Suprapubic skin (tissue), 4 donors: ENCODE measurements at regions not wholly inside any gene's neighbourhood (a gene's known extent, or its start where the extent isn't known, plus 50 kb on each side); places are given as distances from the start of the nearest gene placed in this dataset.

ENCODE experiments used
- DNase-seq, 2 donors: peaks; one replicate each; pipeline ENCODE4 v3.0.0-alpha.2; 2019; ENCODE audit warnings: low spot score in 2 of 2
- H3K27ac ChIP-seq: fragments of 200-600 bp; sonication (generic); one replicate; pipeline ENCODE4 v1.5.1; 2019
- H3K27me3 ChIP-seq: fragments of 200-600 bp; sonication (generic); one replicate; pipeline ENCODE4 v1.5.1; 2019
- H3K36me3 ChIP-seq: fragments of 200-600 bp; sonication (generic); one replicate; pipeline ENCODE4 v1.5.1; 2019
- H3K4me1 ChIP-seq: fragments of 200-600 bp; sonication (generic); one replicate; pipeline ENCODE4 v1.5.1; 2019
- H3K4me3 ChIP-seq: fragments of 200-600 bp; sonication (generic); one replicate; pipeline ENCODE4 v1.5.1; 2019; ENCODE audit warnings: mild to moderate bottlenecking
- H3K9me3 ChIP-seq: fragments of 200-600 bp; sonication (generic); one replicate; pipeline ENCODE4 v1.5.1; 2019
- CTCF ChIP-seq, 2 donors: fragments of 200-600 bp in 1 of 2; fragments of 450-650 bp in 1 of 2; sonication (generic) in 1 of 2; IDR thresholded peaks; one replicate each; pipeline ENCODE4 v1.5.1; 2016 to 2019; ENCODE audit warnings: antibody characterized with exemption in 2 of 2, mild to moderate bottlenecking in 1 of 2, moderate library complexity in 1 of 2
- EP300 ChIP-seq: sonication (generic); formaldehyde crosslinking; IDR thresholded peaks from one replicate; pipeline ENCODE4 v1.6.1; 2017; ENCODE audit warnings: antibody characterized with exemption
- POLR2A ChIP-seq, 2 donors: fragments of 450-650 bp; IDR thresholded peaks; one replicate each; pipeline ENCODE4 v1.6.1; 2017; ENCODE audit warnings: antibody characterized with exemption in 2 of 2, mild to moderate bottlenecking in 2 of 2, moderate library complexity in 2 of 2
- POLR2AphosphoS5 ChIP-seq, 3 donors: sonication (generic); formaldehyde crosslinking; IDR thresholded peaks; one replicate each; pipeline ENCODE4 v1.6.1; 2017; ENCODE audit warnings: antibody characterized with exemption in 3 of 3
- WGBS: methylation state at CpG from one replicate; pipeline ENCODE4 v1.1.5; 2018; 5-methylcytosine and 5-hydroxymethylcytosine counted together

GRCh38 chr20:51228763-51229162 is 205.9 kb upstream of the KCNG1 start:
- H3K4me1 ChIP-seq: no peaks in the 10 kb centered on the region
- H3K36me3 ChIP-seq: no peaks in the 10 kb centered on the region
- H3K27me3 ChIP-seq: peaks cover 22% of the 10 kb centered on the region
- H3K27ac ChIP-seq: no peak overlapping the region
- H3K4me3 ChIP-seq: no peak overlapping the region
- TF ChIP-seq EP300: no peak
- TF ChIP-seq POLR2A (IDR thresholded peaks at IDR 0.05): no peak
- TF ChIP-seq POLR2AphosphoS5 (IDR thresholded peaks at IDR 0.05): no peak
- TF ChIP-seq CTCF (IDR thresholded peaks at IDR 0.05): no peak
- DNase-seq: no peak
- no peaks in the 10 kb centered on the region for H3K9me3 ChIP-seq

GRCh38 chr20:51227744-51228143 is 204.8 kb upstream of the KCNG1 start:
- Histone ChIP-seq H3K4me1 (no peaks in the 10 kb centered on the region), H3K27ac (no peak overlapping the region), H3K9me3 (no peaks in the 10 kb centered on the region), H3K4me3 (no peak overlapping the region), H3K36me3 (no peaks in the 10 kb centered on the region), H3K27me3 (peaks cover 25% of the 10 kb centered on the region)
- WGBS: 70% methylated on average over 3 of the region's 3 CpGs
- no peak for DNase-seq
- TF ChIP-seq POLR2A (IDR thresholded peaks at IDR 0.05): no peak
- no peak for TF ChIP-seq EP300
- TF ChIP-seq CTCF (IDR thresholded peaks at IDR 0.05): no peak
- TF ChIP-seq POLR2AphosphoS5 (IDR thresholded peaks at IDR 0.05): no peak

GRCh38 chr20:51223183-51223720 is 200.3 kb upstream of the KCNG1 start:
- no peaks in the 10 kb centered on the region for H3K4me1 ChIP-seq
- peaks cover 29% of the 10 kb centered on the region for H3K27me3 ChIP-seq
- no peak for DNase-seq
- H3K27ac ChIP-seq: no peak overlapping the region
- no peaks in the 10 kb centered on the region for H3K9me3 ChIP-seq
- H3K36me3 ChIP-seq: no peaks in the 10 kb centered on the region
- H3K4me3 ChIP-seq: no peak overlapping the region
- TF ChIP-seq POLR2AphosphoS5 (IDR thresholded peaks at IDR 0.05) (no peak), CTCF (IDR thresholded peaks at IDR 0.05) (no peak), EP300 (no peak), POLR2A (IDR thresholded peaks at IDR 0.05) (no peak)
- 60% methylated on average over 8 of the region's 8 CpGs for whole genome bisulfite sequencing

DNA sequence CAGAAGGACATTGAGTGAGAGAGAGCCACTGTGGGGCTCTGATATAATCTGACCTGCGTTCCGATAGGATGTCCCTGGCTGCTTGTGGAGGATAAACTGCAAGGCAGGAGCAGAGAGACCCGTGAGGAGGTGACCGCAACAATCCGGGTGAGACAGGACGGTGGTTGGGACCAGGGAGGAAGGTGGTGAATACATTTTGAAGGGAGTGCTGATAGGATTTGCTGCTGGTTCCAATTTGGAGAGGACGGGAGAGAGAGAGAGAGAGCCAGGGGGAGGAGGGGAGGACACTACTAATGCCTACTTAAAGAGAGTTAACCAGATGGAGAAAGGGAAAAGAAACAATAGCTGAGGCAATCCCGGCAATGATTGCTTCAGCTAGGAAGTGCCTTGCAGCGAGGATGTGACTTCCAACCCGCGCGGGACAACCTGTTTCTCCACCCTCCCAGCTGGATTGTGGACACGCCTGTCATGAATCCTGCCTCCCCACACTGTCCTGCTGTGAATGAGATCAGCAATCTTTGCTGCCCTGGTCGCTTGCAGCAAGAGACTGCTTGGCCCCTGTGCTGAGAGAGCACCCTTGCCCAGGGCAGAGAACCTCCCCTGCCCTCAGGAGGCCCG is 199.0 kb upstream of the KCNG1 start:
- no peak overlapping the region for H3K27ac ChIP-seq
- peaks cover 30% of the 10 kb centered on the region for H3K27me3 ChIP-seq
- 28% methylated on average over 13 of the region's 15 CpGs for WGBS
- no peaks in the 10 kb centered on the region for H3K36me3 ChIP-seq
- no peak for DNase-seq
- no peak overlapping the region for H3K4me3 ChIP-seq
- no peaks in the 10 kb centered on the region for H3K9me3 ChIP-seq
- TF ChIP-seq POLR2A (IDR thresholded peaks at IDR 0.05) (no peak), CTCF (IDR thresholded peaks at IDR 0.05) (no peak), EP300 (no peak)
- no peaks in the 10 kb centered on the region for H3K4me1 ChIP-seq

- no peak for DNase-seq
- Histone ChIP-seq H3K27me3 (peaks cover 30% of the 10 kb centered on the region), H3K9me3 (no peaks in the 10 kb centered on the region), H3K4me3 (no peak overlapping the region), H3K27ac (no peak overlapping the region), H3K4me1 (no peaks in the 10 kb centered on the region), H3K36me3 (no peaks in the 10 kb centered on the region)
- 97% methylated on average over 4 of the region's 4 CpGs for WGBS
- no peak for TF ChIP-seq POLR2AphosphoS5 (IDR thresholded peaks at IDR 0.05)
- no peak for TF ChIP-seq CTCF (IDR thresholded peaks at IDR 0.05)
- TF ChIP-seq EP300: no peak
- TF ChIP-seq POLR2A (IDR thresholded peaks at IDR 0.05): no peak
Observed at GRCh38 chr20:51221103-51221502, 198.2 kb upstream of the KCNG1 start.
